DND-41 (cell line): ENCODE measurements at regions not wholly inside any gene's neighbourhood (a gene's known extent, or its start where the extent isn't known, plus 50 kb on each side); places are given as distances from the start of the nearest gene placed in this dataset.

Experiments
- EZH2 ChIP-seq: IDR thresholded peaks from 3 replicates; pipeline ENCODE4 v1.6.1; 2012; ENCODE audit warnings: borderline replicate concordance, low read depth, mild to moderate bottlenecking, moderate library complexity, low read length, inconsistent platforms; ENCODE audit not compliant: severe bottlenecking
- TF ChIP-seq, protein P1 (sequence below): IDR thresholded peaks from 2 replicates; pipeline ENCODE4 v1.5.1; 2012; ENCODE audit warnings: borderline replicate concordance, low read length, moderate library complexity, mild to moderate bottlenecking; ENCODE audit not compliant: poor library complexity, severe bottlenecking; ENCODE audit errors: extremely low read depth

DNA sequence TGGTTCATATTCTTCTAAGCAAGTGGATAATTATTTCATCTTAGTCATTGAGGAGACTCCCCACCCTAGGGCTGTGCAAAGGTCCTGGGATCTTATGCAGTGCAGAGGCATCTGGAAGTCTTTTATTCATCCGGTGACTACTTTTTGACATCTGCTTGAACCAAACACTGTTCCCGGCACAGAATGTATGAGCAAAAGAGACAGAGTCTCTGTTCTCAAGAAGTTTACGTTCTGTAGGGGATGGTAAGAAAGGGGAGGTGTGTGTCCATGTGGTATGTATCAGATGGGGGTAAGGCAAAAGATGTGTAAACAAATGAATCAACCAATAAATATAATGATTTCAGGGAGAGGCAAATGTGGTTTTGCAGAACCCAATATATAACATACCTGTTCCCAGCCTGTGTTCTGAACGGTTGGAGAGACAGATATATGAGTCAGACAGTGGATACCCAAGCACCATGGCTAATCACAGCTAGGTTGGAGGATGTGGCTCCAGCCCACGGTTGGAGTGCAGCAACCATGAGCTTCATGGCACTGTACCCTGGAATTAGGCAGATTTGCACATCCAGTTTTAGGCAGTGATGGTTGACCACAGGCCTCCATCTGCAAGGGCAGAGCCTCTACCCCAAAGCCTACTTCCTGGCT lies 75.1 kb upstream of the CADM1 start:
- TF ChIP-seq, protein P1, sequence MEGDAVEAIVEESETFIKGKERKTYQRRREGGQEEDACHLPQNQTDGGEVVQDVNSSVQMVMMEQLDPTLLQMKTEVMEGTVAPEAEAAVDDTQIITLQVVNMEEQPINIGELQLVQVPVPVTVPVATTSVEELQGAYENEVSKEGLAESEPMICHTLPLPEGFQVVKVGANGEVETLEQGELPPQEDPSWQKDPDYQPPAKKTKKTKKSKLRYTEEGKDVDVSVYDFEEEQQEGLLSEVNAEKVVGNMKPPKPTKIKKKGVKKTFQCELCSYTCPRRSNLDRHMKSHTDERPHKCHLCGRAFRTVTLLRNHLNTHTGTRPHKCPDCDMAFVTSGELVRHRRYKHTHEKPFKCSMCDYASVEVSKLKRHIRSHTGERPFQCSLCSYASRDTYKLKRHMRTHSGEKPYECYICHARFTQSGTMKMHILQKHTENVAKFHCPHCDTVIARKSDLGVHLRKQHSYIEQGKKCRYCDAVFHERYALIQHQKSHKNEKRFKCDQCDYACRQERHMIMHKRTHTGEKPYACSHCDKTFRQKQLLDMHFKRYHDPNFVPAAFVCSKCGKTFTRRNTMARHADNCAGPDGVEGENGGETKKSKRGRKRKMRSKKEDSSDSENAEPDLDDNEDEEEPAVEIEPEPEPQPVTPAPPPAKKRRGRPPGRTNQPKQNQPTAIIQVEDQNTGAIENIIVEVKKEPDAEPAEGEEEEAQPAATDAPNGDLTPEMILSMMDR: no peak
- no peak for TF ChIP-seq EZH2
